GM13977 (cell line): ENCODE measurements at regions not wholly inside any gene's neighbourhood (a gene's known extent, or its start where the extent isn't known, plus 50 kb on each side); places are given as distances from the start of the nearest gene placed in this dataset.

Experiments
- DNase-seq: peaks from one replicate; pipeline ENCODE4 v3.0.0; 2012; ENCODE audit warnings: low spot score
- CTCF ChIP-seq: IDR thresholded peaks from 2 replicates; pipeline ENCODE4 v1.5.1; 2012; ENCODE audit warnings: mild to moderate bottlenecking, control low read depth; ENCODE audit not compliant: insufficient read depth; ENCODE audit errors: extremely low read depth, missing control alignments
- in situ Hi-C: fragments of 300-500 bp; cut with MboI; formaldehyde crosslinking; loops from one replicate; pipeline ENCODE4 v1.12.0; 2022; ENCODE audit warnings: low sequenced_read_pairs, low pct_unique_long_range_greater_than_20kb, mixed read lengths, inconsistent platforms; ENCODE audit not compliant: unreplicated experiment

- no peak for DNase-seq
- no peak for TF ChIP-seq CTCF
- in situ Hi-C loops = no loop called here
Measured at GRCh38 chr17:71052971-71053370, 883.6 kb downstream of the KCNJ2 start.

GRCh38 chr17:71055128-71055527 lies 885.8 kb downstream of the KCNJ2 start:
- no peak for TF ChIP-seq CTCF
- in situ Hi-C loops = no loop called here
- DNase-seq = no peak

GRCh38 chr17:71057448-71057847 lies 888.1 kb downstream of the KCNJ2 start:
- in situ Hi-C loops = no loop called here
- DNase-seq = no peak
- TF ChIP-seq CTCF = no peak

- no peak for DNase-seq
- in situ Hi-C loops = no loop called here
- TF ChIP-seq CTCF = no peak
Measured at GRCh38 chr17:71057938-71058337, 888.6 kb downstream of the KCNJ2 start.

- no peak for DNase-seq
- in situ Hi-C loops = no loop called here
- no peak for TF ChIP-seq CTCF
Measured at GRCh38 chr17:71063127-71063526, 893.8 kb downstream of the KCNJ2 start.

GRCh38 chr17:71063559-71063958 lies 894.2 kb downstream of the KCNJ2 start:
- in situ Hi-C loops = no loop called here
- DNase-seq = no peak

More at GRCh38 chr17:71063559-71063958, 894.2 kb downstream of the KCNJ2 start:
- no peak for TF ChIP-seq CTCF
